Hindlimb muscle (tissue), 1 donor: ENCODE measurements at regions not wholly inside any gene's neighbourhood (a gene's known extent, or its start where the extent isn't known, plus 50 kb on each side); places are given as distances from the start of the nearest gene placed in this dataset.
A peak's percentile ranks its signal among the peaks of the same experiment; 100 is the strongest.

Experiments used
- DNase-seq: peaks from one replicate; pipeline ENCODE4 v3.0.0-alpha.2; 2013

- no peak for DNase-seq
Observed at GRCh38 chr20:10958279-10958678, 284.5 kb upstream of the JAG1 start.

GRCh38 chr20:10960416-10960815 lies 286.6 kb upstream of the JAG1 start:
- DNase-seq, result no peak

DNA sequence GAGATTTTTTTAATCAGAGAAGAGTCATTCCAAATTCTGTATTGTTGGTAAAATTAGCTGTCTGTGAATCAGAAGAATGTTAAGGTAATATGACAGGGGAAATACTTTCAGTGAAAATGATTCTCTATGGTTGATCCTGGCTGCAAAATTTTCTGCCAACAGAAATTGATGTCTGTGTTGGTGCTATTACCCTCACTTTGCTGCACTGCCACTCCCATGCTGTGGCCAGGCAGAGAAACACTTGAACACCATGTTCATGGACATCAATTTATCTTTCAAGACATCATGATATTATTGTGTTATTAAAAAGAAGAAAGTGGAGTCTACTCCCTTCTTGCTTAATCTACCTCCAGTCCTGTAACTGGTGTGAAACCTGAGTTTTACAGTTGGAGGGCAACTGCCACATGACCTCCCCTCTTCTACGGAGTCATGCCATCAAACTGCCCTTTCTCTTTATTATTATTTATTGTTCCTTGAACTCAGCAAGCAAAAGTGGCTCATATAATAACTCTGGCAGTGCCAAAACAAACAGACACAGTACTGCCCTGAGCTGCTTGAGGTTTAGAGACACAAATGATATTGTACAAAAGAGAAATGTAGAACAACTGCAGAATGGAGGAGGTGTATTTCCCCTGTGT lies 288.0 kb upstream of the JAG1 start:
- no peak for DNase-seq

DNA sequence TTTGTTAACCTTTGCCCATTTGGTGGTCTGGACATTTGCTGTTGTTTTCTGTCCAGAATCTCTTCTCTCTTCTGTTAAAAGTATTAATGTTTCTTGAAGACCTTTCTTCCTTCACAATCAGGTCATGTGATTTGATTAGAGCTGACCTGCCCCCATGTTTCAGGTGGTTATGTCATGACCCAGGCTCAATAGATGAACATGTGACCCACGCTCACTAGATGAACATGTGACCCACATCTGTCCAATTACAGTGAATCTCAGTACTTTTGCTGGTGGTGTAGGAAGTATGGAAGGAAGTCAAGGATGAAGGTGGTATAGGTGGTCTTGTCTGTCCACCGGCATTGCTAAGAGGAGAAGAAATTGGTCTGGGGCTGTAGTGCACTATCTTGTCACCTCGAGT lies 289.1 kb upstream of the JAG1 start:
- no peak for DNase-seq

DNA sequence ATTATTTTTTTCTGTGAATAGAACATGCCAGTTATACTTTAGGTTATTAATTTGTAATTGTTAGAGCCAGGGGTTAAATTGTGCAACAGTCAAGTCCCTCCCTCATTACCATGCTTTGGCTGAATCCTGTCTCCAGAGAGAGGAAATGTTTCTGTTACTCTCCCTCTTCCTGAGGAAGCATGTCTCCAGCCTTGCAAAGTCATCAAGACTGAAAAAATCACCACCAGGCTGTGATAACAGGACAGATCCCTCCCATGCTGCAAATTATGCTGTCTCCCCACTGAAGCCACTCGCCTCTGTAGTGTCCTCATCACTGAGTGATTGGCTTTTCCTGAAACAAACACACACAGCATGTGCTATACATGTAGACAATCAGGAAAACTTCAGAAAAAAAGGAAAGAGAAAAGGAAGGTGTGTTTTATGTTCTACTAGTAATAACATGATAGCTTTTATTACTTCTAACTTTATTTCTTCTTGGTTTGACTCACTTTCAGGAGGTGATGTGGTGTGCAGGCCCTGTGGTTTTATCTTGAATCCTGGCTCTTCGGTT lies 290.0 kb upstream of the JAG1 start:
- no peak for DNase-seq

DNA sequence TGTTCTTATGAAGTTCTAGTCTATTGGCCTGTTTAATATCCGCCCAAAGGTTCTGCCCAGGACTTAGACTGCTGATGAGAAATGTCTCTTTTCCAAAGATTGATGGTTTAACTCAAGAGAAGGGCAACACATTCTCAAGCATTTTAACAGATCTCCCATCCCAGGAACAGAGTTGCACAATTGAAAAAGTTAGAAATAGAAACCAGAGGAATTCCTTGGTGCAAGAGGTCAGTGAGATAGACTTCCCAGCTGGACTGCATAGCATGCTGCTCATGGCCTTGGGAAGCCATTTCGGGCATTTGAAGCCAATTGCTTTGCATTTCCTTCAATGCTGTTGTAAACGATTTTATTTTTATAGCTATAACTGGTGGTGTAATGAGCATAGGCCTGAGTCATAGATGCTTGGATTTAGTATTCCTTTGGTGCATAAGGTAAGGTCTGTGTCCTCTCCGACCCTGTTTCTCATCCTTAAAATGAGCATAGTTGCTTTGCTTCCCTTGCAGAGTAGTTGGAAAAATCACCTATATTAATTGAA lies 292.2 kb upstream of the JAG1 start:
- DNase-seq, result no peak

- no peak for DNase-seq
Observed at GRCh38 chr20:10970109-10970508, 296.3 kb upstream of the JAG1 start.

DNA sequence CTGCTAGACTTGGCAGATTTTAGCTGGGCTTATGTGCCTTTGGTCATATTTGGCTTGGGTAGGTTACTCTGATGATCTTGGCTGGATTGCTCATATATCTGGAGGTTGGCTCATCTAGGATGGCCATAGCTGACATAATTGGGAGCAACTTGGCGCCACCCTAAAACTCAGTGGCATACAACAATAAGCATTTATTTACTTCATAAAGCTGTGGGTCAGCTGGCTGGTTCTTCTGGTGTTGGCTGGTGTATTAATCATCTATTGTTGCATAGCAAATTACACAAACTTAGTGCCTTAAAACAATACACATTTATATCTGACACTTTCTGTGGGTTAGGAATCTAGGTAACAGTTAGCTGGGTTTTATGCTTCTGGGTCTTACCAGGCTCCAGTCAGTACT lies 297.3 kb upstream of the JAG1 start:
- DNase-seq, result no peak

- DNase-seq, result no peak
Observed at GRCh38 chr20:10972219-10972860, 298.5 kb upstream of the JAG1 start.

DNA sequence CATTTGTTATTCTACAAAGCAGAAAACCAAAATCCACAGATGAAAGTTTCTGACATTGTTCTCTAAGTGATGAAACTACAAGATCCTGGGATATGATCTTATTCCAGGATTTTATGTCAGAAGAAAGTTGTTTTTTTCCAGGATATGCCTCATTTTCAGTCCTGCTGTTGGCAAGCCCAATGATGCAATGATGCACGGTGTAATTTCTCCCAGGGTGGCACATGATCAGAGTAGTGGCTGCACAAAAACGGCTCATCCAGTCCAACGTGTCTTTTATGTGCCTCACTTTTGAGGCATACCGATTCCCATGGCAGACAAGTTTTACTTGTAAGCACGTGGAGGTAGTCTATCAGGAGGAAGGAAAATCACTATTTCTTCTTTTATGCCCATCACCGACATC lies 302.3 kb upstream of the JAG1 start:
- DNase-seq, result no peak

GRCh38 chr20:10978019-10978702 lies 304.4 kb upstream of the JAG1 start:
- DNase-seq, result no peak

- DNase-seq, result no peak
Observed at GRCh38 chr20:10978713-10979112, 304.9 kb upstream of the JAG1 start.

DNA sequence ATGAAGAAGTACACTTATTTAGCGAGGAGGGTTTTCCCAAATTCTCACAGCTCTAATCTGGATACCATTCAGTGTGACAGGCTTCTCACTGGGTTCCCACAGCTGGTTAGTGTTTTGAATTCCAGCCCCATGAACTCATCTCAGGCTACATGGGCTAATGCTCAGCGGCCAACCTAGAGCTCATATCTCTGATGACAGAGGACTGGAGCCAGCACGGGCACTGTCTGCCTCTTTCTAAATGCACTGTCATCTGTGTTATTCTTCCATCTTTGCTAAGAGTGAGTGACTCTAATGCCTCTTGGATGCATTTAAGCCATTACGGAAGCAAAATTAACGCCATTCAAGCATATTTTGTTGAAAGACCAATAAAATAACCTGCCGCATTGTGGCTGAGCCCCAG lies 308.9 kb upstream of the JAG1 start:
- peak; percentile 33 for DNase-seq

- DNase-seq, result no peak
Observed at GRCh38 chr20:10984294-10984693, 310.5 kb upstream of the JAG1 start.

- DNase-seq, result no peak
Observed at GRCh38 chr20:10984913-10985312, 311.1 kb upstream of the JAG1 start.

- no peak for DNase-seq
Observed at GRCh38 chr20:10985536-10985935, 311.7 kb upstream of the JAG1 start.

GRCh38 chr20:10986586-10986985 lies 312.8 kb upstream of the JAG1 start:
- no peak for DNase-seq

GRCh38 chr20:10987651-10988383 lies 314.0 kb upstream of the JAG1 start:
- no peak for DNase-seq

DNA sequence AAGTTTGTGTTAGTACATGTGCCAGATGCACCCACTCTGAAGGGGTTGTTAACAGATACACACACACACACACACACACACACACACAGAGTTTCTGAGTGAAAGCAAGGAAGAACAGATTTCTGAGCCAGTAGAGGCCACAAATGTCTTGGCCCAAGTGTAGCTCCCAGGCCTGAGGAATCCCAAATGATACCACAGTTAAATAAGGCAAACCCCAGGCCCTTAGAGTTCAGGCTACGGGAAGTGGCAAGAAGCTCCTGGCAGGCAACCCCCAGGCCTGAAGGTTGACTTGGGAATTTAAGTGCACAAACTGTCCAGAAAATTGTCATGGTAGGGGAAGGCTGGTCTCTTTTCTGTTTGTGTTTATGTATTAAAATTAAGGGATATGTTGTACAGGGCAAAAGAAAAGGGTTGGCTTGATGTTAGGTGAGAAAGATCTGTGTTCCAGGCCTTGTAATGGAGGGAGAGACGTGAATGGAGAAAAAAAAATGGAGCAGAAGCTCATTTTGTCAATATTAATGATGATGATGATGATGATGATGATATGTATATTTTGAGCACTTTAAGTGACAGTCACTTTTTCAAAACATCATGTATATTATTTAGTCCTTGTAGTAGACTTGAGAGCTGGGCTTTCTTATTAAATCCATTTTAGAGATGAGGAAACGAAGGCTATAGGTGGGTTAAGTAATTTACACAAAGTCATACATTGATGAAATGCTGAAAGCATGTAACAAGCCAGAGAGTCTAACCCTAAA lies 317.0 kb upstream of the JAG1 start:
- DNase-seq, result no peak

DNA sequence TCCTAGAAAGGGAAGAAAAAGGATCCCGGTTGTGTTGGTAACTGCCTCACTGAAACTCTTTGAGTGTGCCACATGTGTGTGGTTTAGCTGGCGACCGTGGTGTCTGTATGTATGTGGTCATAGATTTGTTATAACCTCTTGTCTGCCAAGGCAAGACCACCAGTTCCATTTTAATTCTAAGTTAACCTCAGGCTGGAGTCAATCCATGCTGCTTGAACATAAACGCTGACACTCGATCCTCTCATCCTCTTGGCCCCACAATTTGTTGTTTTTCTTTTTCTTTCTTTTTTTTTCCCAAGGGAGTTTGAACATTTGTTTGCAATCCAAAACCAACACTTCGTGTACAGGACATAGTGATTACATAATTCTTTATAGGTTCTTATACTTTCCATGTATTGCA lies 318.9 kb upstream of the JAG1 start:
- peak; percentile 28 for DNase-seq

- DNase-seq, result no peak
Observed at GRCh38 chr20:10994991-10995700, 321.3 kb upstream of the JAG1 start.
